HepG2 (cell line): ENCODE measurements at regions not wholly inside any gene's neighbourhood (a gene's known extent, or its start where the extent isn't known, plus 50 kb on each side); places are given as distances from the start of the nearest gene placed in this dataset.

Experiments
- ARID4A ChIP-seq: sonication (generic); formaldehyde crosslinking; IDR thresholded peaks from 2 replicates; pipeline ENCODE4 v1.5.0; 2020; ENCODE audit warnings: mild to moderate bottlenecking, missing genetic modification reagents, borderline replicate concordance
- ATAD3A ChIP-seq: sonication (generic); formaldehyde crosslinking; IDR thresholded peaks from 2 replicates; pipeline ENCODE4 v1.4.0; 2020; ENCODE audit warnings: missing genetic modification reagents
- BHLHE40 ChIP-seq: IDR thresholded peaks from 2 replicates; pipeline ENCODE4 v1.6.1; 2011; ENCODE audit warnings: low read length, improper control_type of control experiment
- DMTF1 ChIP-seq: sonication (generic); formaldehyde crosslinking; IDR thresholded peaks from 2 replicates; pipeline ENCODE4 v1.4.0; 2020; ENCODE audit warnings: mild to moderate bottlenecking, missing genetic modification reagents
- EP300 ChIP-seq, 3 experiments: sonication (generic) in 1 of 3; formaldehyde crosslinking in 1 of 3; IDR thresholded peaks; 2 replicates each; pipeline versions ENCODE4 v1.5.1 to v1.6.1; 2011 to 2020; ENCODE audit warnings: low read depth in 2 of 3, low read length in 2 of 3, borderline replicate concordance in 1 of 3, improper control_type of control experiment in 1 of 3, mild to moderate bottlenecking in 1 of 3, missing genetic modification reagents in 1 of 3, moderate library complexity in 1 of 3
- ESRRA ChIP-seq: sonication (generic); formaldehyde crosslinking; IDR thresholded peaks from 2 replicates; pipeline ENCODE4 v1.5.1; 2020; ENCODE audit warnings: mild to moderate bottlenecking, low read depth, missing genetic modification reagents
- HNF4A ChIP-seq: sonication (generic); formaldehyde crosslinking; IDR thresholded peaks from 2 replicates; pipeline ENCODE4 v1.4.0; 2020; ENCODE audit warnings: missing genetic modification reagents
- JUN ChIP-seq: sonication (generic); formaldehyde crosslinking; IDR thresholded peaks from 2 replicates; pipeline ENCODE4 v1.4.0; 2020; ENCODE audit warnings: mild to moderate bottlenecking, missing genetic modification reagents
- KLF11 ChIP-seq: IDR thresholded peaks from 2 replicates; pipeline ENCODE4 v1.6.1; 2016; ENCODE audit warnings: missing compliant biosample characterization
- KLF15 ChIP-seq: sonication (generic); formaldehyde crosslinking; IDR thresholded peaks from 2 replicates; pipeline ENCODE4 v1.8.1; 2023; ENCODE audit warnings: borderline replicate concordance, mild to moderate bottlenecking, inconsistent platforms, missing genetic modification reagents, mixed read lengths
- NFIB ChIP-seq: sonication (generic); formaldehyde crosslinking; IDR thresholded peaks from 2 replicates; pipeline ENCODE4 v1.9.0; 2021; ENCODE audit warnings: missing genetic modification reagents, mild to moderate bottlenecking, borderline replicate concordance
- PBX3 ChIP-seq: sonication (generic); formaldehyde crosslinking; IDR thresholded peaks from 2 replicates; pipeline ENCODE4 v1.8.1; 2023; ENCODE audit warnings: missing genetic modification reagents, inconsistent platforms, borderline replicate concordance
- SAP130 ChIP-seq: IDR thresholded peaks from 2 replicates; pipeline ENCODE4 v1.6.1; 2016; ENCODE audit warnings: low read depth
- SRSF1 ChIP-seq: fragments of 200-400 bp; formaldehyde crosslinking; optimal IDR thresholded peaks from 2 replicates; pipeline ENCODE3; 2017; ENCODE audit warnings: mild to moderate bottlenecking, low read depth, low read length, moderate library complexity
- YY1 ChIP-seq: IDR thresholded peaks from 2 replicates; pipeline ENCODE4 v1.6.1; 2011; ENCODE audit warnings: low read length, low read depth, moderate library complexity, mild to moderate bottlenecking; ENCODE audit not compliant: insufficient read depth, insufficient replicate concordance
- ZFP36L1 ChIP-seq: sonication (generic); formaldehyde crosslinking; IDR thresholded peaks from 2 replicates; pipeline ENCODE4 v1.8.0; 2022; ENCODE audit warnings: mild to moderate bottlenecking, missing genetic modification reagents, moderate library complexity
- ZFP90 ChIP-seq: sonication (generic); formaldehyde crosslinking; IDR thresholded peaks from 2 replicates; pipeline ENCODE4 v1.8.0; 2022; ENCODE audit warnings: missing genetic modification reagents, mild to moderate bottlenecking, inconsistent platforms, borderline replicate concordance
- ZNF331 ChIP-seq: sonication (generic); formaldehyde crosslinking; IDR thresholded peaks from 2 replicates; pipeline ENCODE4 v1.4.0; 2020; ENCODE audit warnings: missing genetic modification reagents
- ZNF639 ChIP-seq: conservative IDR thresholded peaks from 2 replicates; pipeline ENCODE4 v1.6.1; 2018; ENCODE audit warnings: missing genetic modification reagents

- TF ChIP-seq ARID4A (CRISPR knock-in tag): no peak
- peak; percentile 76; the same call in 1 of the 2 replicates for TF ChIP-seq JUN (CRISPR knock-in tag)
- no peak for TF ChIP-seq ZNF331
- no peak for TF ChIP-seq ZFP90 (CRISPR knock-in tag)
- peak in 1 of 2 experiments; percentile 86; a peak in 2 of 4 replicates for TF ChIP-seq EP300 (IDR thresholded peaks at IDR 0.05; ENCODE audit: low read depth in 2 of 2, low read length in 2 of 2)
- no peak for TF ChIP-seq EP300 (CRISPR knock-in tag; IDR thresholded peaks at IDR 0.05; ENCODE audit: borderline replicate concordance)
- TF ChIP-seq SAP130 (CRISPR knock-in tag): peak; percentile 49; the same call in 1 of the 2 replicates
- TF ChIP-seq NFIB (CRISPR knock-in tag): no peak
- TF ChIP-seq ESRRA (CRISPR knock-in tag): no peak
- no peak for TF ChIP-seq BHLHE40
- TF ChIP-seq SRSF1: no peak
- TF ChIP-seq PBX3: no peak
- no peak for TF ChIP-seq YY1
- TF ChIP-seq ZNF639 (CRISPR knock-in tag): no peak
- no peak for TF ChIP-seq KLF11 (CRISPR knock-in tag)
- TF ChIP-seq DMTF1 (CRISPR knock-in tag): no peak
- peak; percentile 87 for TF ChIP-seq HNF4A (CRISPR knock-in tag)
- TF ChIP-seq KLF15: no peak
- no peak for TF ChIP-seq ATAD3A (CRISPR knock-in tag)
- TF ChIP-seq ZFP36L1 (CRISPR knock-in tag): no peak
Measured at GRCh38 chr6:140379919-140380318, 1005.5 kb upstream of the CITED2 start (continued).
